K562 (cell line): ENCODE measurements at regions not wholly inside any gene's neighbourhood (a gene's known extent, or its start where the extent isn't known, plus 50 kb on each side); places are given as distances from the start of the nearest gene placed in this dataset.

Experiments used
- ATAC-seq: fragments of 200-7000 bp; cut with Tn5 transposase; 3 replicates; pipeline ENCODE4 v1.9.1; 2020; ENCODE audit warnings: moderate library complexity
- BruUV-seq: library from RNA; stranded (reverse); fragments of 400-500 nt; replicated peaks from 2 replicates; lab custom pipeline; 2021; lab: Mats Ljungman, UMichigan
- CTCF ChIA-PET: fragments of 300-600 bp; formaldehyde crosslinking; extraction: SDS; loops from one replicate; lab custom pipeline; 2021; ENCODE audit warnings: low intra/inter-chr PET ratio; lab: Yijun Ruan, JAX
- POLR2A ChIA-PET: fragments of 300-600, 350-650 bp; sonication (Branson Sonifier 250); formaldehyde crosslinking; extraction: SDS; loops from one replicate; lab custom pipeline; 2021; ENCODE audit warnings: antibody characterized with exemption, inconsistent platforms; lab: Yijun Ruan, JAX
- DNase-seq, 4 experiments: peaks; one replicate each; pipeline versions ENCODE4 v3.0.0 to v3.0.0-alpha.2; 2011 to 2018; ENCODE audit warnings: low spot score in 3 of 4, mixed read lengths in 3 of 4; ENCODE audit errors: extremely low read depth in 1 of 4
- FAIRE-seq: peaks from 2 replicates; lab custom pipeline; 2011; peaks lifted over from hg19 to GRCh38; lab: Jason Lieb, UNC
- H2AFZ ChIP-seq: 2 replicates; pipeline ENCODE4 v1.6.0; 2011; ENCODE audit warnings: low read depth, low read length, control low read depth, inconsistent platforms
- H3K27ac ChIP-seq: fragments of 200-600 bp; 3 replicates; pipeline ENCODE4 v1.8.0; 2011; ENCODE audit warnings: low read depth, mild to moderate bottlenecking, control low read depth, inconsistent platforms, low read length, moderate library complexity, mixed read lengths; ENCODE audit errors: extremely low read depth
- H3K27me3 ChIP-seq, 2 experiments: fragments of 300-600 bp in 1 of 2; 2 replicates in 1 of 2; 3 replicates in 1 of 2; pipeline versions ENCODE4 v1.6.0 to v1.8.0; 2011; ENCODE audit warnings: inconsistent platforms in 2 of 2, low read length in 2 of 2, mild to moderate bottlenecking in 1 of 2, mixed read lengths in 1 of 2, moderate library complexity in 1 of 2; ENCODE audit not compliant: control insufficient read depth in 2 of 2, insufficient read depth in 2 of 2
- H3K36me3 ChIP-seq: fragments of 300-600 bp; 3 replicates; pipeline ENCODE4 v1.8.0; 2011; ENCODE audit warnings: mild to moderate bottlenecking, low read length, inconsistent platforms; ENCODE audit not compliant: control insufficient read depth, insufficient read depth
- H3K4me1 ChIP-seq, 2 experiments: fragments of 200-600 bp in 1 of 2; replicated peaks in 1 of 2; 2 replicates in 1 of 2; 3 replicates in 1 of 2; pipeline versions ENCODE4 v1.5.1 to v1.8.0; 2011; ENCODE audit warnings: inconsistent platforms in 2 of 2, low read length in 2 of 2, mild to moderate bottlenecking in 1 of 2, mixed read lengths in 1 of 2, moderate library complexity in 1 of 2; ENCODE audit not compliant: control insufficient read depth in 2 of 2, insufficient read depth in 2 of 2
- H3K4me2 ChIP-seq: 2 replicates; pipeline ENCODE4 v1.6.1; 2011; ENCODE audit warnings: low read length, control low read depth, inconsistent platforms, mixed read lengths; ENCODE audit not compliant: insufficient read depth
- H3K4me3 ChIP-seq: fragments of 200-600 bp; sonication (generic), shearing (Covaris generic); 2 replicates; pipeline ENCODE4 v1.5.1; 2016; ENCODE audit warnings: control low read depth, inconsistent platforms
- H3K79me2 ChIP-seq: fragments of 200-600 bp; 3 replicates; pipeline ENCODE4 v1.8.0; 2011; ENCODE audit warnings: low read length, inconsistent platforms; ENCODE audit not compliant: control insufficient read depth, insufficient read depth
- H3K9ac ChIP-seq, 2 experiments: 2 replicates each; pipeline versions ENCODE4 v1.6.0 to v1.6.1; 2011; ENCODE audit warnings: low read depth in 2 of 2, low read length in 2 of 2, control low read depth in 1 of 2, inconsistent platforms in 1 of 2, mild to moderate bottlenecking in 1 of 2, mixed read lengths in 1 of 2; ENCODE audit not compliant: insufficient read depth in 1 of 2
- H3K9me1 ChIP-seq: one replicate; pipeline ENCODE4 v1.6.0; 2011; ENCODE audit warnings: inconsistent platforms, mild to moderate bottlenecking, low read length, moderate library complexity; ENCODE audit not compliant: control insufficient read depth, insufficient read depth
- H3K9me3 ChIP-seq: replicated peaks from 2 replicates; pipeline ENCODE4 v1.5.1; 2011; ENCODE audit warnings: low read depth, low read length, inconsistent platforms; ENCODE audit not compliant: control insufficient read depth, insufficient read depth
- H4K20me1 ChIP-seq: replicated peaks from 2 replicates; pipeline ENCODE4 v1.6.1; 2011; ENCODE audit warnings: low read length, inconsistent platforms, mixed read lengths; ENCODE audit not compliant: control insufficient read depth, insufficient read depth
- CTCF ChIP-seq, 3 experiments: IDR thresholded peaks in 2 of 3; conservative IDR thresholded peaks in 1 of 3; 2 replicates each; pipeline ENCODE4 v1.5.1; 2011 to 2012; ENCODE audit warnings: low read length in 3 of 3, mild to moderate bottlenecking in 3 of 3, control low read depth in 2 of 3, improper control_type of control experiment in 1 of 3, inconsistent platforms in 1 of 3, low read depth in 1 of 3, mixed read lengths in 1 of 3, moderate library complexity in 1 of 3; ENCODE audit not compliant: insufficient read depth in 2 of 3
- JUND ChIP-seq, 2 experiments: IDR thresholded peaks; 2 replicates in 1 of 2; 3 replicates in 1 of 2; pipeline ENCODE4 v1.6.1; 2011; ENCODE audit warnings: borderline replicate concordance in 2 of 2, low read depth in 2 of 2, low read length in 2 of 2, improper control_type of control experiment in 1 of 2, missing biosample characterization in 1 of 2, missing genetic modification characterization in 1 of 2, missing genetic modification reagents in 1 of 2
- RAD21 ChIP-seq, 2 experiments: fragments of 250-450 bp in 1 of 2; fragments of 450-650 bp in 1 of 2; sonication (Bioruptor Pico) in 1 of 2; formaldehyde crosslinking in 1 of 2; IDR thresholded peaks in 1 of 2; conservative IDR thresholded peaks in 1 of 2; 2 replicates each; pipeline versions ENCODE4 v1.4.0 to v1.8.0; 2020 to 2022; ENCODE audit warnings: mild to moderate bottlenecking in 2 of 2, moderate library complexity in 1 of 2
- SOX6 ChIP-seq: fragments of 450-650 bp; IDR thresholded peaks from 2 replicates; pipeline ENCODE4 v1.6.1; 2014; ENCODE audit warnings: mild to moderate bottlenecking
- ZNF224 ChIP-seq: sonication (generic); formaldehyde crosslinking; IDR thresholded peaks from 2 replicates; pipeline ENCODE4 v1.8.0; 2022; ENCODE audit warnings: mild to moderate bottlenecking, missing genetic modification reagents
- ZSCAN32 ChIP-seq: fragments of 450-650 bp; formaldehyde crosslinking; IDR thresholded peaks from 2 replicates; pipeline ENCODE4 v1.4.0; 2020; ENCODE audit warnings: mild to moderate bottlenecking, moderate library complexity
- WGBS: fragments of 100-300 bp; shearing (Covaris generic); methylation state at CpG from one replicate; pipeline ENCODE4 v1.1.6; 2016; ENCODE audit warnings: low coverage, mixed read lengths; ENCODE audit not compliant: insufficient coverage; ENCODE audit errors: missing lambda C conversion rate; 5-methylcytosine and 5-hydroxymethylcytosine counted together
- in situ Hi-C: fragments of 300-500 bp; cut with MboI; formaldehyde crosslinking; loops from 4 replicates; pipeline ENCODE4 v1.15.0; 2018; ENCODE audit warnings: inconsistent platforms, mixed read lengths
- intact Hi-C: fragments of 100-400 bp; cut with micrococcal nuclease; formaldehyde crosslinking; loops from 2 replicates; pipeline ENCODE4 v1.14.2; 2022

GRCh38 chr3:181278468-181279238 lies 289.1 kb upstream of the DNAJC19 start:
- H2AFZ ChIP-seq = no peak overlapping the region
- FAIRE-seq (no peak), DNase-seq (peak in 2 of 4 experiments; percentile 1 to 8), ATAC-seq (no peak)
- ChIA-PET POLR2A (no interaction called here), CTCF (no interaction called here)
- H3K79me2 ChIP-seq = no peaks in the 10 kb centered on the region
- no peak overlapping the region for H3K4me2 ChIP-seq
- H3K36me3 ChIP-seq = no peaks in the 10 kb centered on the region
- in situ Hi-C loops = no loop called here
- no TSS peak for BruUV-seq
- H4K20me1 ChIP-seq = no peaks in the 10 kb centered on the region
- no peak overlapping the region for H3K9ac ChIP-seq
- no peaks in the 10 kb centered on the region for H3K9me3 ChIP-seq
- TF ChIP-seq ZNF224 (CRISPR knock-in tag) = no peak
- no peak for TF ChIP-seq JUND (IDR thresholded peaks at IDR 0.05; ENCODE audit: borderline replicate concordance, low read depth, low read length)
- no peak for TF ChIP-seq JUND (tag; IDR thresholded peaks at IDR 0.05; ENCODE audit: borderline replicate concordance, low read depth, low read length)
- no peak for TF ChIP-seq SOX6
- 0 out of 6 replicates have a peak, but pooled peaks of 1 of the 3 experiments have one; percentile 9 for TF ChIP-seq CTCF (IDR thresholded peaks at IDR 0.05 in 2 of 3, conservative IDR thresholded peaks at IDR 0.05 in 1 of 3; ENCODE audit: insufficient read depth in 2 of 3, low read depth in 1 of 3, low read length in 3 of 3)
- peak in 1 of 2 experiments; percentile 25; a peak in 1 of 4 replicates for TF ChIP-seq RAD21 (CRISPR knock-in tag; conservative IDR thresholded peaks at IDR 0.05 in 1 of 2, IDR thresholded peaks at IDR 0.05 in 1 of 2)
- TF ChIP-seq ZSCAN32 (CRISPR knock-in tag) = no peak
- no peaks in the 10 kb centered on the region for H3K9me1 ChIP-seq
- WGBS = under 1% methylated on average over 5 of the region's 5 CpGs
- intact Hi-C loops = no loop called here
- no peak overlapping the region for H3K4me3 ChIP-seq
- no peaks in the 10 kb centered on the region for H3K27me3 ChIP-seq
- H3K27ac ChIP-seq = no peak overlapping the region
- no peaks in the 10 kb centered on the region for H3K4me1 ChIP-seq
